Stimulated activated CD4-positive, alpha-beta T cell treated with anti-CD3 and anti-CD28 coated beads, Interleukin-1b, Interleukin-23, amount 100 ng/mL, for 24 hours (primary cell): ENCODE measurements at regions not wholly inside any gene's neighbourhood (a gene's known extent, or its start where the extent isn't known, plus 50 kb on each side); places are given as distances from the start of the nearest gene placed in this dataset.

ENCODE experiments used
- DNase-seq, 4 experiments: peaks; one replicate each; pipeline ENCODE4 v3.0.0-alpha.2; 2020; ENCODE audit warnings: low read depth in 4 of 4, low spot score in 1 of 4

DNA sequence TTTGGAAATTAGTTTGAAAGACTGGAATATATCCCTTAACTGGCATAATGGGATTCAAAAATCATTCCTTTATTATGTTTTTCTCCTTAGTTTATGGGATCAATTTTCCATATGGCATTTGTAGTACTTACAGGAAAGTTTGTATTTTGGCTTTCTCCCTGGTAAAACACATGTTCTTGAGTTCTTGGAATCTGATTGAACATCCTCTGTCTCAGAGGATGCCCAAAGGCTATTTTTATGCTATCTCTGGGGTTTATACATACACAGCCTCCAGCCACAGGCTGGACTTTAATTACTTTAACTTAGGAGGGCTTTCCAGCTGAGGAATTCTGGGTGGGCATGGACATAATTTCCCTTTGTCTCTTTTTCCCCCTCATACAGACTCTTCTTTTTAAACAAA, 236.4 kb downstream of the HGF start:
- no peak for DNase-seq

DNA sequence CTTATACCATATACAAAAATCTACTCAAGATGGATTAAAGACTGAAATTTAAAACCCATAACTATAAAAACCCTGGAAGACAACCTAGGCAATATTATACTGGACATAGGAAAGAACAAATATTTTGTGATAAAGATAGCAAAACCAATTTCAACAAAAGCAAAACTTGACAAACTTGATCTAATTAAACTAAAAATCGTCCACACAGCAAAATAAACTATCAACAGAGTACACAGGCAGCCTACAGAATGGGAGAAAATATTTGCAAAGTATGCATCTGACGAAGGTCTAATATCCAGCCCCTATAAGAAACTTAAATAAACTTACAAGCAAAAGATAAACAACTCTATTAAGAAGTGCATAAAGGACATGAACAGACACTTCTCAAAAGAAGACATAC, 240.1 kb downstream of the HGF start:
- DNase-seq, result no peak

GRCh38 chr7:81527651-81528050, 242.2 kb downstream of the HGF start:
- DNase-seq, result no peak

GRCh38 chr7:81526971-81527370, 242.9 kb downstream of the HGF start:
- no peak for DNase-seq

GRCh38 chr7:81525841-81526240, 244.0 kb downstream of the HGF start:
- DNase-seq, result no peak

DNA sequence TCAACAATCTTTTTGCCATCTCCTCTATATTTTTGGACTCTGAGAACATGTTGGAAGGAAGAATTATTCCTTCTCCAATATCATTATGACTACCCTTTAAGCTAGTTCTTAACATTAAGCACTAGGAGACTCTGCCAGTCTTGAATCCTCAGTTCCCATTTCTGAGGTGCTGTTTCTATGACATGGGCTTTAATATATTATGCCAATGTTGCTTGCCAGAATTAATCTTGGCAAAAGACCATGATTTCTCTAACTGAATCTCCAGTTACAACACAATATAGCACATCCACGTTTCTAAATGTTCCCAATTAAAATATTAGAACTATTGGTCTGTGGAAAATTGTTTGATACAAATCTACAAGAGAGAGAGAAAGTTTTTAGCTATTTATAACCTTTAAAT, 250.0 kb downstream of the HGF start:
- no peak for DNase-seq

GRCh38 chr7:81516898-81517297, 252.9 kb downstream of the HGF start:
- DNase-seq, result no peak

GRCh38 chr7:81515009-81515408, 254.8 kb downstream of the HGF start:
- DNase-seq, result no peak

- no peak for DNase-seq
These were observed 255.3 kb downstream of the HGF start for GRCh38 chr7:81514546-81514945.

- no peak for DNase-seq
These were observed 259.7 kb downstream of the HGF start for GRCh38 chr7:81510122-81510521.

DNA sequence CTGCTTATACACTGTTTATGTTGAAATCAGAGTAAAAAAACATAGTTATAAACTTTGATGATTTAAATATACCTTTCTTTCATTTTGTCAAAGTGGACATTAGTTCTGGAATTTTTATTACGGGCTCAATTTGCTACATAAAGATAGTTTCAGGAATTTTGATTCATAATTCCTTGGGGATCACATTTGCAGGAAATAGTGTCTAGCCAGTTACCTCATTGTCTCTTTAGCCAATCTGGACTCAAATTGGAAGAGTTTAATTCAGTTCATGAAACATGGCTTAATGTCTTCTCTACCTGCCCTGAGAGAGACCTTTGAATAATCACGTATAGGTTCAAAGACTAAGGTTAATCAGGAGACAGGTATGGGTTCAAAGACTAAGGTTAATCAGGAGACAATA, 262.6 kb downstream of the HGF start:
- no peak for DNase-seq

GRCh38 chr7:81506609-81507008, 263.2 kb downstream of the HGF start:
- no peak for DNase-seq

GRCh38 chr7:81503771-81504170, 266.1 kb downstream of the HGF start:
- DNase-seq, result no peak

GRCh38 chr7:81503336-81503735, 266.5 kb downstream of the HGF start:
- DNase-seq, result no peak

DNA sequence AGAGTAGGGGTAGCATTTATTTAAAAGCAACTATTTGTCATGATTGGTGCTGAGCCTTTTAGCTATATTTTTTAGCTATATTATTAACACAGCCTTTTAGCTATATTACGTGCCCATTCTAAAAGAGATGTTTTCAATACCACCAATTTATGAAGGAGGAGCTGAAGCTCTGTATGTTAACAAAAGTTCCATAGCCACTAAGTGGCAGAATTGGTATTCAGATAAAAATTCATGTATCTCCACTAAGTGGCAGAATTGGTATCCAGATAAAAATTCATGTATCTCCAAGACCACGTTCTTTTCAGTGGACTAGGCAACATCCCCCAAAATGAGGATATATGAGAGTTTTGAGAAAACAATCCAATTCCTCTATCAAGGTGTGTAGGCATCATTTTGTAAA, 268.6 kb downstream of the HGF start:
- DNase-seq, result no peak

DNA sequence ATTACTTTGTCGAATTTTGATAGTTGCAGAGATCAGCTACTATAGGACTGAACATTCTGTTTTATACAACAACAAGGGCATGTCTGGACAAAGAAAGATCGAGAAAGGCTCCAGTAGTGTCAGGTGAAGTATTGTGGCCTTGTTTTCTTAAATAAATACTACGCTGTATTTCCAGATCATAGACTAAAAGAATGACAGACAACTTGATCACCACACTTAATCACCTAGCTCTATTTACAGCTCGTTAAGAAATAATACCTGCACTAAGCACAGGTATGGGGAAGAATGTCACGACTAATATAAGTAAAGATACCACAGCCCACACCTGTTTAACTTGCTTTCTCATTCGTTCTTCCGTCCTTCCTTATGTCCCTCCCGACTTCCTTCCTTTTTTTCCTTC, 269.2 kb downstream of the HGF start:
- DNase-seq, result no peak

DNA sequence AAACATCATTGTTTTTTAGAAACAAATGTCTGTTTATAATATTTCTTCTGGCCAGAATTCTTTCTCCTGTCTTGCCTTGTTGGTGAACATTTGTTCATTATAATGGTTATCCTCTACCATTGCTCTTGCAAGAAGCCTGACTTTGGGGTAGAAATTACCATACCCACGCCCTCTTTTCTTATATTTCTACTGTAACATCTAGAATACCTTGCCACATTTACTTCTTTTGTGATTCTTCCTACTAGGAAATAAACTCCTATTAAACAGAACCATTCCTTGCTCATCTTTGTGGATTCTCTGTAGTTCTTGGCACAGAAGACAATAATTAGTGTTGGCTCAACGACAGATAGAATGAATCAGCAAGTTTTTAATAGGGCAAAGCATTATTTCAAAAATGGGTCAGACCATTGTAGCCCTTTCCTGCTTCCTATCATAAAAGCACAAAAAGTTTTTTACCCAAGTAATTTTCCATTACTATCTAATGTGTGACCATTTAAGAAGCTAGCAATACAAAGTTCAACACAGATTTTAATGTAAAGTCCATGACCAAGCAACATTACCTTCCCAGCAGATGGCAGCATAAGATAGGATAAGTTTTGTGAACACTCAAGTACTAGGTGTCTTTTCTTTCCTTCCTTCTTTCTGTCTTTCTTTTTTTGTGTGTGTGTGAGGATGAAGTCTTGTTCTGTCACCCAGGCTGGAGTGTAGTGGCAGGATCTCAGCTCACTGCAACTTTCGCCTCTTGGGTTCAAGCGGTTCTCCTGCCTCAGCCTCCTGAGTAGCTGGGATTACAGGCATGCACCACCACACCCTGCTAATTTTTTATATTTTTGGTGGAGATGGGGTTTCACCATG, 270.4 kb downstream of the HGF start:
- DNase-seq, result no peak

DNA sequence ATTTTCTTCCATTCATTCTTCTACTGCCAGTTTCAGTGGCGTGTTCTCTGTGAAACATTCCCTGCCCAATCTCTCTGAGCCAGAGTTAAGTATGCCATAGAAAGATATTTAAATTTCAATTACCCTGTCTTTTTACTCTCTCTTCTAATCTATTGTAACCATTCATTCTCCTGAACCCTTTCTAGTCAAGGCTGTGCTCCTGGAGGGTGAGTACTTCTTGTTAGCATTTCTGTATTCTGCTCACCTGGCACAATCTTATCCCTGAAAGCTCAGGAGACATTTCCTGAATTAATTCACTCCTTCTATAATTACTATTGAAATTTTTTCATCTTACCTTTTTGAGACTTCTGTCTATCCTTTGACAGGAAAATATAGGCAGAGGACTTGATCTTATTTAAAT, 271.7 kb downstream of the HGF start:
- no peak for DNase-seq

DNA sequence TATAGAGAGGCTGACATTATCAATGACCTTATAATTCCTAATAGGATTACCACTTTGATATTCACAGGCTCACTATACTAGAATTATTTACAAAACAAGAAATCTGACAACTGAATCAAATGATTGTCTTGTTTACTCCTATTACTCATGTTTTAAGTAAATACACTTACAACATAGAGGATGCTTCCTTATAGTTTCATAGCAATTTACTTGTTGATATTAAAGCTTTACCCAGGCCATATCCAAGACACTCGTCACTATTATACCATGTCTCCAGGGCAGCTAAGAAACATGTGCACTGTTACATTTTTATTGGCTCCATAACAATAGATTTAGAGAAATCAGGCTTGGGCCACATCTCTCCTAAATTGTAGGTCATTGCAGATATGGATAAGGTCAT, 276.9 kb downstream of the HGF start:
- no peak for DNase-seq

- DNase-seq, result no peak
These were observed 277.6 kb downstream of the HGF start for GRCh38 chr7:81492240-81492639.

DNA sequence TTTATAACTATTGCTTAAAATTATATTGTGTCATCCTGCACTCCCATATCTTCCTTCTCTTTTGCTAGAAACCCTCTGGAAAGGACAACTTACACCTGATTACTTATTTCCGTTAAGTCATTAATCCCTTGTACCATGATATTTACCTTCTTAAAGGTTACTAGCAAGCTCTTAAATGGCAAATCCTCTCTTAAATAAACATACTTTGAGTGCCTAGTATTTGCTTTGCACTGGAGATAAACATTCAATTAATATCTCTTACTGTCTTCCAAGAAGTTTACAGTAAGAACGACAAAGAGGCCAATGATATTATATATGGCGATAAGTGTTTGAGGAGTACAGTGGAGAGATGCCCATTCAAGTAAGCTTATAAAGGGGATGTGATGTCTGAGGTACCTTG, 278.3 kb downstream of the HGF start:
- no peak for DNase-seq

DNA sequence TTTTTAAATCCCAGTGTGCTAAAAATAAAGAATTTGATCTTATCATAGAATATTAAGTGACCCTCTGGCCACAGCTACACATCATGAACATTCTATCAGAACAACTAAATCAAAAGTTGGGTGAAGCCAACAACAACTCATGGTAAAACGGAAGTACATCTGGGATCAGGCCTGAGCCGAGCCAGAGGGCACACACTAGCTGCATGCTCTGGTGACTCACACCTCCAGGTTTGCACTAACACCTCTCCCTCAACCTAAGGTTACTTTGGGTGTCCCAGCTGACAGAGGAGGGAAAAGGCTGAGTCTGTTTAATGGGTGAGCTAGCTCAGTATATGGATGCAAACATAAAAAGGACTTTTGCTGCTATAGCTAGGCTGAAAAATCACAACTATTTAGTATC, 281.6 kb downstream of the HGF start:
- no peak for DNase-seq

DNA sequence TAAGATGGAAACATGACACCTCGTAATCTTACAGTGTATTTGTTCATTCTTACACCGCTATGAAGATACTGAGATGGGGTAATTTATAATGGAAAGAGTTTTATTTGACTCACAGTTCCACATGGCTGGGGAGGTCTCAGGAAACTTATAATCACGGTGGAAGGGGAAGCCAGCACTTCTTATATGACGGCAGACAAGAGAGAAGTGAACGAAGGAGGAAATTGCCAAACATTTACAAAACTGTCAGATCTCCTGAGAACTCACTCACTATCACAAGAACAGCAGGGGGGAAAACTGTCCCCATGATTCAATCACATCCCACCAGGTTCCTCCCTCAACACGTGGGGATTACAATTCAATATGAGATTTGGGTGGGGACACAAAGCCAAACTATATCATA, 282.3 kb downstream of the HGF start:
- no peak for DNase-seq
